HG03097 (cell line): ENCODE measurements at regions not wholly inside any gene's neighbourhood (a gene's known extent, or its start where the extent isn't known, plus 50 kb on each side); places are given as distances from the start of the nearest gene placed in this dataset.

Experiments used
- ATAC-seq: cut with Tn5 transposase; IDR thresholded peaks from one replicate; pipeline ENCODE4 v1.9.1; 2021; ENCODE audit not compliant: unreplicated experiment, low FRiP score

DNA sequence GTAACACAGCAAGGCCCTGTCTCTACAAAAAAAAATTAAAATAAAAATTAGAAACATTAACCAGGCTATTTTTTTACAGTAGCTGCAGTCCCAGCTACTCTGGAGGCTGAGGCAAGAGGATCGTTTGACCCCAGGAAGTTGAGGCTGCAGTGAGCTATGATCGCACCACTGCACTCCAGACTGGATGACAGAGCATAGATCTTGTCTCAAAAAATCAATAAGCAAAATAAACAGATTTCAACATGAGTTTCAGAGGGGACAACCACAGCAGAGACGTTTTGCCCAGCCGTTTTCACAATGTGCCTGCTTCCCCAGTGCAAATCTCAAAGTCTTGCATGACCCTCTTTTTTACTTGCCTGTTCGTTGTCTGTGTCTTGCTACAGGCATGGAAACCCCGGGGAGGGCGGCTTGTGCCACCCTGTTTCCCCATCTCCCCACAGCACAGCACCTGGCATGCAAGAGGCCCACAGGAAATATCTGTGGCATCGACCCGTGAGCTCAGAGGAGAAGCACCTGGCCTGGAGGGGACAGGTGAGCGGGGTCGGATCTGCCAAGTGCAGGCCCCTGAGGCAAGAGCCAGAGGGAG is 222.0 kb upstream of the ZNF507 start:
- ATAC-seq, result no peak

DNA sequence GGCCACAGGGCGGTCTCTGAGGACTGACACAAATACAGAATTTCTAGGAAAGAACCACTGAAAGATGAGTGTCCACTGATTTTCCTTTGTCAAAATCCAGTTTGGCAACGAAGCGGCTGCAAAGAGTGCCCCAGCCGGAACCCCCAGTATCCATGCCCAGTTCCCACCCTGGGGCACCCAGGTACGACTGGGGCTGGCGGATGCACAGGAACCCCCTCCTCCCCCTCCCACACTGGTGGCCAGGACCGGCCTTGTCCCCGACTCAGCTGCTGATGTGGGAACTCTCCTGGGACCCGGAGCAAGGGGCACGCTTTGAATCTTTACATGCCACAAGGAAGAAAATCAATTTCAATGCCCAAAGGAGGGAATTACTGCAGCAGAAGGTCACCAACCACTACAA is 220.8 kb upstream of the ZNF507 start:
- no peak for ATAC-seq

DNA sequence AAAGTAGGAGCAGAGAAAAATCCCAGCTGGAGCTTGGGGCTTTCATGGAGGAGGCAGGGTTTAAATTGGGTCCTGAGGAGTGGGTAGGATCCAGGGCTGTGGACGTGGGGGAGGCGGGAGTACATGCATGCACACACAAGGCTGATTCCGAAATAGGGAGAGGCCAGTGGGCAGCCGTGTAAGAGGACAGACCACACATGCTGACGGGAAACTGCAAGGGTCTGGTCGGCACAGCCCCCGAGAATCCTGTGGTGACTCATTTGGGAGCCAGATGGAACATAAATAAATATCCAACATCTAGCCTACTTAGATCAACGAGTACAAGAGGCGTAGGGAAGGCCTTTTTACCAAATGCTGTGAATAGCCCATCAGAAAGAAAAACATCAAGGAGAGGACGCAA is 216.3 kb upstream of the ZNF507 start:
- no peak for ATAC-seq

DNA sequence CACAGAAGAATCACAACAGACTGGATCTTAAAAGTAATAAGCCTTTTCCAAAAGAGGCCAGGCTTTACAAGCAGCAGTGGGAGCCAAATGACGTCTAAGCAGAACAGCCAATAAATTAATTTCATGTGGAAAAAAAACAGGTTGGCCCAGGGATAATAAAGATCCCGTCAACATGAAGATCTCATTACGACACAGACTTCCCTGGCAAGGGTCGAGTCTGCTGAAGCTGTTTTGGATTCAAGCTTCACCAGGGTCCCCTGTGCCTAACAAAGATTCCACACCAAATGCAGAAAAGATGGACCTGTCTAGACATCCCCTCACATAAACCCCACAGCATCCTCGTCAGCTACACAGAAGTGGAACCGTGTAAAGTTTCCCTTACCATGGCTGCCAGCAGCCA is 215.1 kb upstream of the ZNF507 start:
- no peak for ATAC-seq

DNA sequence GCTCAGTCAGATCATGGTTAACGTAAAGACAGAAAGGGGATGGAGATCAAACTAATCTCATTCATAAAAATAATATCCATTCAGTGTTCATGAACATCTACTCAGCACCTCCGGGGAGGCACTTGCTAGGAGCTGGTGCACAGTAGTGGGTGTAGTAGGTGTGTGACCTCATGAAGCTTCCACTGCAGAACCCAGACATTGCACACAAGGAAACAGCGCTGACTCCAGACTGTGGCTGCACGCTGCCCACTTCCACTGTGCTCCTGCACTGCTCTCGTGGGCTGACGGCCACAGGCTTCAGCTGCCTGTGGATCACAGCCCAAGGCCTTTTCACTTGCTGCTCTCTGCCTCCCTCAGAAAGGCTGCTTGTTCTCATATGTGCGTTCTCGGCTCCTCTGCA is 214.4 kb upstream of the ZNF507 start:
- ATAC-seq, result no peak

DNA sequence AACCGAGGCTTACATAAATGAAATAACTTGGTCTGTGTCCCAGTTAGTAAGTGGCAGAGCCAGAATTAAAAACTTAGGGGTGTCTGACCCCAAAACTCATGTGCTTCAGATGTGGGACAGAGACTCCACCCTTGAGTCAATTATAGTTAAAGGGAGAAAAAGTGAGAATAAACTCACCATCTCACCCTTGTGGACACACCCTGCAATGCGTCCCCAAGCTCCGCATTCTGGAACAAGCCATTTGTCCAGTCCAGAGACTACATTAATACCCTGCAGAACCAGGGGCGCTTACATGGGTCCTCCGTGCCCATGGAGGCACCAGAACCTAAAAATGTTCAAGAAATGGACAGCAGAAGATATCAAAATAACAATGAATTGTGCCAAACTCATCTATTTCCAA is 207.0 kb upstream of the ZNF507 start:
- ATAC-seq, result no peak

DNA sequence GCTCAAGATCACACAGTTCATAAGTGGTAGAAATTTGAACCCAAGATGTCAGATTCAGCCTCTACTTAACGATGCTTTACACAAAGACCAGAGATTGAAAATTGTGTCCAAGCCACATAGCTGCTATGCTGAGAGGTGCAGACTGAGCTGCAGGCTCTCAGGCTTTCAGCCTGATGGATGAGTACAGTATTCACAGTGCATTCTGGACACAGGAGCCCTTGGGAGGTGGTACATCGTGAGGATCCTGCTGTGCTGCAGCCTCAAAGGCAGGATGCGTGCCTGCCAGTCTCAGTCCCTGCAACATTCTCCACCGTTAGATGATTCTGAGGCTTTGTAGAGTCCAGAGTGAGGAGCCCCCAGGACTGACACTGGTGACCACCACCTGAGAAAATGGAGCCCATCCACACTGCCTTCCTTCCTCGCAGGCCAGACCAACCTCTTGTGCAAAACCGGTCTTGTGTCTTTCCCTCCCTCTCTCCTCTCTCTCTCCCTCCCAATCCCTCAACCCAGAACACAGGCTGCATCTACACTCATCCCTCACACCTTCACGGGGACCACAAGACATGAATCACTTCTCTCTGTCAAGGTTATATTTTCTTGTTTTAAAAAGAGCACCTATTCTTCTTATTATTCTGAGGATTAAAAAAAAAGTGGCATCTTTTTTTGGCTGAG is 203.4 kb upstream of the ZNF507 start:
- no peak for ATAC-seq

DNA sequence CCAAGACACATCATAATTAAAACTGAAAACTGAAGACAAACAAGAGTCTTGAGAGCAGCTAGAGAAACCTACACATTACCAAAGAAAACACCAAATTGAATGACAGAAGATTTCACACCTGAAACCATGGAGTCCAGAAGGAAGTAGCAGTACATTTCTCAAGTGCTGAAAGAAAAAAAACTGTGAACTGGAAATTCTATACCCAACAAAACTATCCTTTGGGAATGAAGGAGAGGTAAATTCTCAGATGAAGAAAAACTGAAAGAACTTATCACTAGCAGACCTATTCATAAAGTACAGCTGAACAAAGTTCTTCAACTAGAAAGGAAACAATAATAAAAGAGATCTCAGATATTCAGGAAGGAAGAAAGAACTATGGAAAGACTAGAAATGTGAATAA is 198.7 kb upstream of the ZNF507 start:
- no peak for ATAC-seq

DNA sequence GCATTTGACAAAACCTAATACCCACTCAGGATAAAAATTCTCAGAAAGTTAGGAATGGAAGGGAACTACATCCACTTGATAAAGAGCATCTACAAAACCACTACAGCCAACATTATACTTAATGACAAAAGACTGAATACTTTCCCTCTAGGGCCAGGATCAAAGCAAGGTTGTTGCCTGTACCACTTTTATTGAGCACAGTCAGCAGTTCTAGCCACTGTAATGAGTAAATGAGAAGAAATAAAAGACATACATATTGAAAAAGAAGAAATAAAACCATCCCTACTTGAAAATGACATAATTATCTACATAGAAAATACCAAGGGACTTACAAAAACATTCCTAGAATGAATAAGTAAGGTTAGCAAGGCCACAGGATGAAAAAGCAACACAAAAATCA is 194.8 kb upstream of the ZNF507 start:
- no peak for ATAC-seq

DNA sequence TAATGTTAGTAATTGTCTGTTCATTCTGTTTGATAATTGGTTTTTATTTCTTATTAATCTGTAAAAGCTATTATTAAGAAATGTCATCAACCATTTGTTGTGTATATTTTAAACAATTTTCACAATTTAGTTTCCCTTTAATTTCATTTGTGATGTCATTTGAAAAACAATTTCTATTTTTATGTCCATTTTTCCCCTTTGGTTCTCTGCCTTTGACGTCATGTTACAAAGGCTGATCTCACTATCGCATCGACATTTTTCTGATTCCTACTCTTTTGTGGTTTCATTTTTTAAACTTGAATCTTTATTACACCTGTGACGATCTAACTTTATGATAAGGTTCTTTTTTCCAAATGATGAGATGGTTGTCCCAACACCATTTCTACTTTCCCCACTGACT is 191.0 kb upstream of the ZNF507 start:
- ATAC-seq, result no peak

DNA sequence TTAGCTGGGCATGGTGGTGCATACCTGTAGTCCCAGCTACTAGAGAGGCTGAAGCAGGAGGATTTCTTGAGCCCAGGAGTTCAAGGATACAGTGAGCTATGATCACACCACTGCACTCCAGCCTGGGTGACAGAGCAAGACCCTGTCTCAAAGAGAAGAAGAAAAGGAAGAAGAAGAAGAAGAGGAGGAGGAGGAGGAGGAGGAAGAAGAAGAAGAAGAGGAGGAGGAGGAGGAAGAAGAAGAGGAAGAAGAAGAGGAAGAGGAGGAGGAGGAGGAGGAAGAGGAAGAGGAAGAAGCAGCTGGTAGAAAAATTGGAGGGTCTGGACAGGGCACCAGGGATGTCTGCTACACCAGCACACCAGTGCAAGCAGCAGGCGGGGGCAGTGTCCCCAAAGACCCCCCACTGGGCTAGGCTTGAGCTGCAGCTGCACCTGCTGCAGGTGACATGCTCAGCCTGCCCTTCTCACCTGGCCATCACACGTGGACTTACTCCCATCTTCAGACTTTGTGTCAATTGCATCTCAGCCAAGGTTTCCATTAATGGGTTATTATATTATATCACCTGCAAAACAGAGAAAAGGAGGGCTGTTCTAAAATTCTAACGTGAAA is 180.9 kb upstream of the ZNF507 start:
- no peak for ATAC-seq

DNA sequence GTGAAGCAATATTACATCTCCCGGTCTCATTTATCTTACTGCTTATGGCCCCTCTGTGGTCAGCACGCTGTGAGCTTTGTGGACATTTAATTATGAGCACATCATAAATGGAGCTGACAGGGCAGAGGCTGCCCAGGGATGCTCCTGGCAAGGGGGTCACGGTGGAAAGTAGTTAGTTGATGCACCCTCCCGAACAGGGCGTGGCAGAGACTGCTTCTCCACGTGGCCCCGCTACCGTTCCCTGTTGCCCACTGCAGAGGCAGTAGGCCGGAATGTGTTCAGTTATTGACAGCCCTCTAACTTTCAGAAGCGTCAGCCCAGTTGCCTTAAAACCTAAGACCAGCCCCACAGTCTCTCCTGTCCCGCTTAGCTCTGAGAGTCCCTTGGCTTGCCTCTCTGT is 180.3 kb upstream of the ZNF507 start:
- no peak for ATAC-seq

DNA sequence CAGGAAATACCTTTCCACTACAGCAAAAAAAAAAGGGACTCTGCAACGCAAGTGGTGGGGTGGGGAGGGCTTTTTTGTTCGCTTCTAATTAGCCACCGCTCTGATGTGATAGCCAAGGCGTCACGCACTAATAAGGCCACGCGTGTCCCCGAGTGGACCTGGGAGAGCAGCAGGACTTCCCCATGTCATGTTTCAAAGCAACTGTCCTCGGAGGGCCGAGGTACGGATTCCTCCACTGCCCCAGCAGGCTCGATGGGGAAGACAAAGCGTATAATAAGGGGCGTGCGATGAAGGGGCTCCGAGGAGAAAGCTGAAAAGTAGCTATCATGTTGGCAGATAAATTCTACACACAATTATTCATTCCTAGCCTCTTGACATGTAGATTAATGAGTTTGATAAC is 179.7 kb upstream of the ZNF507 start:
- ATAC-seq, result no peak

DNA sequence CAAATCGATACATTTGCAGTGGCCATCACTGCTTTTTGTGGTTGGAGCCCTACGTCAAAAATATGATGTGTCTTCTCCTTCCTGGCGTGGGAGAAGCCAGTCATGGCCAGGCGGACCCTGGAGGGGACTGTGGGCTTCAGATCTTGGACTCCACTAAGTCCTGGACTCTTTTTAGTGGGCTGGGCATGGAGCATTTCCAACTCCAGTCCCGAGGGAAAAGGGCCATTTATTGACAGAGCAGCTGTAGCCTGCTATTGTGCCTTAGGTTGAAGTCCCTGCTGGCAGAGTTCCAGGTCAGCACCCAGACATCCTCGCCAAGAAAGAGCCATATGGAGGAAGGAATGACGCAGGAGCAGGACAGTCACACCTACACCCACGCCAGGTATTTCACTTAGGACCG is 179.2 kb upstream of the ZNF507 start:
- ATAC-seq, result no peak

DNA sequence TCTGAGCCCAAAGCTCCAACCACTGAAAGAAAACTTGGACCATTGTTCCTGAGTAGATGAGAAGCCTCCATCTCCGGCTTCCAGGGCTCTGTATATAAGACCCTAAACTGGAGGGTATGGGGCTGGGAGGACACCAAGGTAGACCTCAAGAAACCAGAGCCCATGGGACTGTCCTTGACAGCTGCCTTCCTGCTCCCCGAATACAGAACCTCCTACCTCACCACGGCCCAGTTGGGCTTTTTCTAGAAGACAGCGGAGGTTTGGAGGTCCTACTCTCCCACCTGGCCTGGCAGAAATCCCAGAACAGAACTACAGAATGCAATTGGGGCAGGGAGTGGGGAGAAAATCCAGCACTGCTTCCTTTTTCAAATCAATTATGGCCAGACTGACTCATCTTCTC is 177.3 kb upstream of the ZNF507 start:
- ATAC-seq, result no peak

DNA sequence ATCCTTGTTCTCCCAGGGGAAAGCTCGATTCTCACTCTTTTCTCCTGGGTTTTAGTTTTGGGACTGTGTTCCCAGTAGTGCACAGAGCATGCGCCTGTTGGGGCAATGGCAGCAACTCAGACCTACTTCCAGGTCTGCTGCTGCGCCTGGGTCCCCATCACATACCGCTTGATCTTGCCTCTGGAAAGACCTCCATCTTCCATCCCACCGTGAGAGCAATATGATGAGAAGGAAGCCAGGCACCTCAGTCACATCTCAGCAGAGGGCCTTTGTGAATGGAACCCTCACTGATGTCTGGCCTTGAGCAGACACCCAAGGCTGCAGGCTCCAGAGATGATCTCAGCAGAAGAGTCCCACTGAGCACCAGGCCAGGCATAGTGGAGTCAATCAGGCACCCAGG is 176.8 kb upstream of the ZNF507 start:
- no peak for ATAC-seq

DNA sequence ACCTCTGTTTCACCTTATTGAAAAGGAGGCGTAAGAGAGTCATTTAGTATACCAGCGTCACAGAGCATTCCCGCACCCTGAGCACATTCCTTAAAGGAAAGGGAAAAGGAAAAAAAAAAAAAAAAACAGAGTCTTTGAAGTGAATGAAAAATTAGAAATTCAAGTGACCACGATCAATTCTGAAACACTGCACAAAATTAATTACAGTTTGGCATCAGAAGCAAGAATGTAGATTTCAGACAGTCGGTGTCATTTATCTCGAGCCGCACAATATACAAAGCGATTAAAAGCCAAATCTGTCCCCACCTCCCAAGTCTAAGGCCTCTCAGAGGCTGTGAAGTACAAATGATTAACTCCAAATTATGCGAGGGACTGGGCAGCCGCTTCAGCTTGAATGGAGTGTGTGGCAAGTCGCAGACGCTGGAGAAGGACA is 173.7 kb upstream of the ZNF507 start:
- ATAC-seq, result no peak

DNA sequence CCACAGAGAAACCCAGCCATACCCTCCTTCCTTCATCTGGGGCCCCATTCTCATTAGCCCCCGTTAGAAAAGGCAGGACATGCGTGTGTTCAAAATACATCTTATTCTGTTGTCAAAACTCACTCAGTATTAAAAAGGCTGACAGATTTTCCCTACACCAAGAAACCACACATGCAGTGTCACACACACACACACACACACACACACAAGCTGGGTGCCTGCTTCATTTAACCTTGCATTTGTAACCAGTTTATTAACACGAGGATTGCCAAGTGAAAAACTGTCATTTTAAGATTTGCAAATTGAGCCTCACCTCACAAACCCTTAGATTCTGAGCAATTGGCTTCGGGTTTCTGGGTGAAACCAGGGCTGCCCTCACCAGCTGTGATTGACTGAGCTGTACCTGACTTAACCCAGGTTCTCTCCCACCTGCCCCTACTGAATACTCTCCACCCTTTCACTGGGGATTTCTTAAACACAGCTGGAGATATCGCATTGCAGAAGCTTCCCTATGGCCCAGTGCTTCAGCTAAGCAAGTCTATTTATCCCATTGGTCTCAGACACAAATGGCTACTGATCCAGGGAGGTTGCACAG is 172.7 kb upstream of the ZNF507 start:
- no peak for ATAC-seq

DNA sequence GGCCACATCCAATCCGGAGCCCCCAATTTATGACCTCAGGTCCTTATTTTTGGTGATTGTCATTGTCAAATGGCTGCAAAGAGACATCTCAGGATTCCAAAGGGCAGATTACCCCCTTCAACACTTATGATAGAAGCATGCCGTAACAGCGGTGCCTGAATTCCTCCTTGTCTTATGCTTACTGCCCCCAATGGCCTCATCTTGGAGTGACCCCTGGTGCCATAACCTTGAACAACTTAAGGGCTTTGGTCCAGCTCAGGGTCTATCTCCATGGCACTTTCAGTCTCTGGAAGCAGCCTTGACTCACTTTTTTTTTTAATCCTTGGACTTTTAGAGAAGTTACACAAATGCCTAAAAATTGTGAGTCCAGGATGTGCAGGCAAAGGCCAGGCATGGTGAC is 171.6 kb upstream of the ZNF507 start:
- no peak for ATAC-seq

DNA sequence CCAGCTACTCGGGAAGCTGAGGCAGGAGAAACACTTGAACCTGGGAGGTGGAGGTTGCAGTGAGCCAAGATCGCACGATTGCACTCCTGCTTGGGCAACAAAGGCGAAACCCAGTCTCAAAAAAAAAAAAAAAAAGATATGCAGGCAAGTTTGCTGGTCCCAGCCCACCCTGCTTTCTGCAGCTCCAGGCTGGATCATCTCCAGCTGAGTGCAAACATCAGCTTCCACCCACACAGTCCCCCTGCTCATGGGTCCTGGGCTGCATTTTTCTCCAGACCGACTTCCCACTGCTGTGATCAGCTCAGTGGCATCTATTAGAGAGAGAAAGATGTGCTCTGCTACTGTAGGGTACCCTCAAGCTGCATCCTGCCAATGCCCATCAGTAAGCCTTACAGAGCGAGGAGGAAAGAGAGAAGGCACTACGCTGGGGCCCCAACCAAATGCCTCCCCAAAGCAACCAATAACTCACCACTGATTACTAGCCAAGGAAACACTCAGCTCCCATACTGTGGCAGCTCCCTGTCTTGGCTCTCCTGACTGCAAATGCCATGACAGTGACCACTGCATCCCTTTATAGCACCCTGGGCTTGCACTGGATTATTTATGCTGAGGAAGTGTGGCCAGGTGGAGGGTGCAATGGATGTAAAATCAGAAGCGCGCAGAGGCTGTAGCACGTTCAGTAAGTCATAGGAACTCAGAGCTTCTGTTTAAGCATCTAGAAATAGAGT is 170.9 kb upstream of the ZNF507 start:
- no peak for ATAC-seq

DNA sequence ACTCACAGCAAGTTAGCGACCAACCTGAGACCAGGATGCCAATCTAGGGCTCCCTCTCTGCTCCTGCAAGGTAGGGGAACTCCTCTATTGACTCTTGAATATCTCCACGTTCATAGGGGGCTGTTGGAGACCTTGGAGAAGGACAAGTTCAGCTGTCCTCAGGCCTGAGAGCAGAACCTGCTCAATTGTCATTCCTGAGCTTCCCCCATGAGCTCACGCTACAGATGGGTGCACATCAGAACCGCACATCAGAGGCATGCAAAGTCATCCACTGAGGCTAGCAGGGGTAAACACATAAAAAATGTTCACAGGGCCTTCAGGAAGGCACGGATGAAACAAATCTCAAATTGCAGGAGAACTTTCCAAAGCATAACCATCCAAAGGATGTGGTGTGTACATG is 168.8 kb upstream of the ZNF507 start:
- no peak for ATAC-seq
